K562 (cell line): ENCODE measurements at regions not wholly inside any gene's neighbourhood (a gene's known extent, or its start where the extent isn't known, plus 50 kb on each side); places are given as distances from the start of the nearest gene placed in this dataset.

Experiments used
- ATAC-seq: fragments of 200-7000 bp; cut with Tn5 transposase; 3 replicates; pipeline ENCODE4 v1.9.1; 2020; ENCODE audit warnings: moderate library complexity
- BruUV-seq: library from RNA; stranded (reverse); fragments of 400-500 nt; replicated peaks from 2 replicates; lab custom pipeline; 2021; lab: Mats Ljungman, UMichigan
- CTCF ChIA-PET: fragments of 300-600 bp; formaldehyde crosslinking; extraction: SDS; loops from one replicate; lab custom pipeline; 2021; ENCODE audit warnings: low intra/inter-chr PET ratio; lab: Yijun Ruan, JAX
- POLR2A ChIA-PET: fragments of 300-600, 350-650 bp; sonication (Branson Sonifier 250); formaldehyde crosslinking; extraction: SDS; loops from one replicate; lab custom pipeline; 2021; ENCODE audit warnings: antibody characterized with exemption, inconsistent platforms; lab: Yijun Ruan, JAX
- DNase-seq, 4 experiments: peaks; one replicate each; pipeline versions ENCODE4 v3.0.0 to v3.0.0-alpha.2; 2011 to 2018; ENCODE audit warnings: low spot score in 3 of 4, mixed read lengths in 3 of 4; ENCODE audit errors: extremely low read depth in 1 of 4
- FAIRE-seq: peaks from 2 replicates; lab custom pipeline; 2011; peaks lifted over from hg19 to GRCh38; lab: Jason Lieb, UNC
- H2AFZ ChIP-seq: 2 replicates; pipeline ENCODE4 v1.6.0; 2011; ENCODE audit warnings: low read depth, low read length, control low read depth, inconsistent platforms
- H3K27ac ChIP-seq: fragments of 200-600 bp; 3 replicates; pipeline ENCODE4 v1.8.0; 2011; ENCODE audit warnings: low read depth, mild to moderate bottlenecking, control low read depth, inconsistent platforms, low read length, moderate library complexity, mixed read lengths; ENCODE audit errors: extremely low read depth
- H3K27me3 ChIP-seq, 2 experiments: fragments of 300-600 bp in 1 of 2; 2 replicates in 1 of 2; 3 replicates in 1 of 2; pipeline versions ENCODE4 v1.6.0 to v1.8.0; 2011; ENCODE audit warnings: inconsistent platforms in 2 of 2, low read length in 2 of 2, mild to moderate bottlenecking in 1 of 2, mixed read lengths in 1 of 2, moderate library complexity in 1 of 2; ENCODE audit not compliant: control insufficient read depth in 2 of 2, insufficient read depth in 2 of 2
- H3K36me3 ChIP-seq: fragments of 300-600 bp; 3 replicates; pipeline ENCODE4 v1.8.0; 2011; ENCODE audit warnings: mild to moderate bottlenecking, low read length, inconsistent platforms; ENCODE audit not compliant: control insufficient read depth, insufficient read depth
- H3K4me1 ChIP-seq, 2 experiments: fragments of 200-600 bp in 1 of 2; replicated peaks in 1 of 2; 2 replicates in 1 of 2; 3 replicates in 1 of 2; pipeline versions ENCODE4 v1.5.1 to v1.8.0; 2011; ENCODE audit warnings: inconsistent platforms in 2 of 2, low read length in 2 of 2, mild to moderate bottlenecking in 1 of 2, mixed read lengths in 1 of 2, moderate library complexity in 1 of 2; ENCODE audit not compliant: control insufficient read depth in 2 of 2, insufficient read depth in 2 of 2
- H3K4me2 ChIP-seq: 2 replicates; pipeline ENCODE4 v1.6.1; 2011; ENCODE audit warnings: low read length, control low read depth, inconsistent platforms, mixed read lengths; ENCODE audit not compliant: insufficient read depth
- H3K4me3 ChIP-seq: fragments of 200-600 bp; sonication (generic), shearing (Covaris generic); 2 replicates; pipeline ENCODE4 v1.5.1; 2016; ENCODE audit warnings: control low read depth, inconsistent platforms
- H3K79me2 ChIP-seq: fragments of 200-600 bp; 3 replicates; pipeline ENCODE4 v1.8.0; 2011; ENCODE audit warnings: low read length, inconsistent platforms; ENCODE audit not compliant: control insufficient read depth, insufficient read depth
- H3K9ac ChIP-seq, 2 experiments: 2 replicates each; pipeline versions ENCODE4 v1.6.0 to v1.6.1; 2011; ENCODE audit warnings: low read depth in 2 of 2, low read length in 2 of 2, control low read depth in 1 of 2, inconsistent platforms in 1 of 2, mild to moderate bottlenecking in 1 of 2, mixed read lengths in 1 of 2; ENCODE audit not compliant: insufficient read depth in 1 of 2
- H3K9me1 ChIP-seq: one replicate; pipeline ENCODE4 v1.6.0; 2011; ENCODE audit warnings: inconsistent platforms, mild to moderate bottlenecking, low read length, moderate library complexity; ENCODE audit not compliant: control insufficient read depth, insufficient read depth
- H3K9me3 ChIP-seq: replicated peaks from 2 replicates; pipeline ENCODE4 v1.5.1; 2011; ENCODE audit warnings: low read depth, low read length, inconsistent platforms; ENCODE audit not compliant: control insufficient read depth, insufficient read depth
- H4K20me1 ChIP-seq: replicated peaks from 2 replicates; pipeline ENCODE4 v1.6.1; 2011; ENCODE audit warnings: low read length, inconsistent platforms, mixed read lengths; ENCODE audit not compliant: control insufficient read depth, insufficient read depth
- BRD9 ChIP-seq: fragments of 450-650 bp; IDR thresholded peaks from 2 replicates; pipeline ENCODE4 v1.6.1; 2018; ENCODE audit warnings: low read depth; ENCODE audit not compliant: partially characterized antibody
- HIVEP1 ChIP-seq: fragments of 250-450 bp; sonication (Bioruptor Pico); IDR thresholded peaks from 2 replicates; pipeline ENCODE4 v1.4.0; 2020; ENCODE audit warnings: mild to moderate bottlenecking
- KDM1A ChIP-seq, 2 experiments: fragments of 450-650 bp; IDR thresholded peaks; 2 replicates each; pipeline ENCODE4 v1.6.1; 2016; ENCODE audit warnings: mild to moderate bottlenecking in 2 of 2
- NBN ChIP-seq: fragments of 450-650 bp; IDR thresholded peaks from 2 replicates; pipeline ENCODE4 v1.6.1; 2016; ENCODE audit warnings: low read depth, mild to moderate bottlenecking
- PML ChIP-seq: IDR thresholded peaks from 2 replicates; pipeline ENCODE4 v1.6.1; 2012; ENCODE audit warnings: low read length, inconsistent platforms
- RBM25 ChIP-seq: fragments of 200-400 bp; formaldehyde crosslinking; IDR thresholded peaks from 2 replicates; pipeline ENCODE4 v1.6.1; 2018; ENCODE audit warnings: low read length, low read depth, moderate library complexity; ENCODE audit not compliant: severe bottlenecking
- SMARCC2 ChIP-seq: fragments of 450-650 bp; IDR thresholded peaks from 2 replicates; pipeline ENCODE4 v1.6.1; 2017; ENCODE audit warnings: antibody characterized with exemption, moderate library complexity, mild to moderate bottlenecking, low read depth
- TCF15 ChIP-seq: fragments of 250-450 bp; sonication (Bioruptor Pico); IDR thresholded peaks from 2 replicates; pipeline ENCODE4 v1.8.0; 2022; ENCODE audit warnings: moderate library complexity, mild to moderate bottlenecking, inconsistent platforms
- THAP12 ChIP-seq: fragments of 250-450 bp; sonication (Bioruptor Pico); IDR thresholded peaks from 2 replicates; pipeline ENCODE4 v1.9.0; 2021; ENCODE audit warnings: mild to moderate bottlenecking, inconsistent platforms
- ZKSCAN1 ChIP-seq: fragments of 150-350 bp; IDR thresholded peaks from 2 replicates; pipeline ENCODE4 v1.6.1; 2016; ENCODE audit warnings: low read depth, low read length
- ZKSCAN8 ChIP-seq: fragments of 200-800 bp; sonication (Bioruptor generic); IDR thresholded peaks from 2 replicates; pipeline ENCODE4 v1.6.1; 2016; ENCODE audit warnings: missing genetic modification characterization, missing compliant biosample characterization
- ZNF444 ChIP-seq: fragments of 250-450 bp; sonication (Bioruptor Pico); IDR thresholded peaks from 2 replicates; pipeline ENCODE4 v1.4.0; 2020; ENCODE audit warnings: mild to moderate bottlenecking, moderate library complexity
- ZNF586 ChIP-seq: fragments of 450-650 bp; formaldehyde crosslinking; conservative IDR thresholded peaks from 2 replicates; pipeline ENCODE4 v1.4.0; 2020; ENCODE audit warnings: mild to moderate bottlenecking, moderate library complexity
- ZNF764 ChIP-seq: fragments of 250-450 bp; sonication (Bioruptor Pico); IDR thresholded peaks from 2 replicates; pipeline ENCODE4 v1.4.0; 2020; ENCODE audit warnings: low read depth, mild to moderate bottlenecking, moderate library complexity
- WGBS: fragments of 100-300 bp; shearing (Covaris generic); methylation state at CpG from one replicate; pipeline ENCODE4 v1.1.6; 2016; ENCODE audit warnings: low coverage, mixed read lengths; ENCODE audit not compliant: insufficient coverage; ENCODE audit errors: missing lambda C conversion rate; 5-methylcytosine and 5-hydroxymethylcytosine counted together
- in situ Hi-C: fragments of 300-500 bp; cut with MboI; formaldehyde crosslinking; loops from 4 replicates; pipeline ENCODE4 v1.15.0; 2018; ENCODE audit warnings: inconsistent platforms, mixed read lengths
- intact Hi-C: fragments of 100-400 bp; cut with micrococcal nuclease; formaldehyde crosslinking; loops from 2 replicates; pipeline ENCODE4 v1.14.2; 2022

- DNase-seq (no peak), FAIRE-seq (no peak), ATAC-seq (no peak)
- in situ Hi-C loops = no loop called here
- Histone ChIP-seq H3K4me2 (no peak overlapping the region), H3K9me3 (no peaks in the 10 kb centered on the region), H3K9ac (no peak overlapping the region), H3K27ac (no peak overlapping the region), H3K9me1 (no peaks in the 10 kb centered on the region), H3K4me1 (no peaks in the 10 kb centered on the region), H3K36me3 (no peaks in the 10 kb centered on the region), H2AFZ (no peak overlapping the region), H4K20me1 (no peaks in the 10 kb centered on the region), H3K4me3 (no peak overlapping the region), H3K27me3 (no peaks in the 10 kb centered on the region), H3K79me2 (no peaks in the 10 kb centered on the region)
- 0% methylated on average over 2 of the region's 2 CpGs for whole genome bisulfite sequencing
- no TSS peak for BruUV-seq
- ChIA-PET POLR2A (no interaction called here), CTCF (no interaction called here)
- intact Hi-C loops = no loop called here
- no peak for TF ChIP-seq HIVEP1 (CRISPR knock-in tag)
- TF ChIP-seq ZKSCAN1 = no peak
- TF ChIP-seq THAP12 (CRISPR knock-in tag) = no peak
- no peak for TF ChIP-seq RBM25
- TF ChIP-seq SMARCC2 = no peak
- TF ChIP-seq ZNF586 = no peak
- no peak for TF ChIP-seq TCF15 (CRISPR knock-in tag)
- no peak for TF ChIP-seq PML
- no peak for TF ChIP-seq BRD9
- TF ChIP-seq NBN = no peak
- no peak for TF ChIP-seq ZNF444 (CRISPR knock-in tag)
- no peak for TF ChIP-seq ZKSCAN8 (CRISPR knock-in tag)
- TF ChIP-seq ZNF764 = no peak
- no peak for TF ChIP-seq KDM1A (IDR thresholded peaks at IDR 0.05)
These were observed 251.2 kb upstream of the DPYD start for GRCh38 chr1:98172022-98172421.
